ENCODE measurements at regions not wholly inside any gene's neighbourhood (a gene's known extent, or its start where the extent isn't known, plus 50 kb on each side); places are given as distances from the start of the nearest gene placed in this dataset.
"Not testable (repeated sequence)": the region's sequence is repeated elsewhere in the genome, so short reads cannot be mapped to it uniquely, and the experiment has no call there.

DNA sequence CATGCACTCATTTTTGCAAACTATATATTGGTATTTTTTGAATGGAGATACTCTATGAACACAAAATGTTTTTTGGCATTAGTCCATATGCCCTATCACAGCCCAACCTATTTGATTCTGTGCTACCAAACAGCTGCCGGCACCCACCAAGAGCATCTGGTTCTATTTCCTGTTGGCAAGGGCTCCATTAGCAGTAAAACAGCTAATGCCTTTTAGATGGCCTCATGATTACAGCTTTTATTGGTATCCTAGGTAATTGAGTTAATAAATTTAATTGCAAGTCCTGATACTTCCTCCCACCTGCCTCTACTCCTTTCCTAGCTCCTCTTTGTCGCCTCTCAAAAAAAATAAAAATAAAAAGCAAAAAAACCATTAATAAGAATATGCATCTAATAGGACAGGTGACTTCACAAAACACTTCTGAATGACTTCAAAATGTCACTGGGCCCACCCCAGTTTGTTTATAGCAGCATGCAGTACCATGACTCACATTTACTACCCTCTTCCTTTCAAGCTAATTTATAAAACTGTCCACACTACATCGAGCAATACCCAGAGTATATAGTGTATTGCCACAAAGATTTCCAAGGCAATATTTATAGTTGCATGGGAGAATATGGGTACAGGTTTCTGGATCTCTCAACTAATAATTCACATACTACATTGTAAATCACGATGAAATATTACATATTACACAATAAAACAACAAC is 620.4 kb downstream of the SLCO4C1 start:
- Mint-ChIP-seq H3K9me3 (ENCODE audit: low read depth) (no peaks in the 10 kb centered on the region), H3K27ac (no peak overlapping the region), H3K4me1 (no peaks in the 10 kb centered on the region), H3K36me3 (no peaks in the 10 kb centered on the region), H3K4me3 (no peak overlapping the region), H3K27me3 (no peaks in the 10 kb centered on the region)
- no peak for DNase-seq
- no peak for ATAC-seq
- CTCF ChIA-PET: no interaction called here

DNA sequence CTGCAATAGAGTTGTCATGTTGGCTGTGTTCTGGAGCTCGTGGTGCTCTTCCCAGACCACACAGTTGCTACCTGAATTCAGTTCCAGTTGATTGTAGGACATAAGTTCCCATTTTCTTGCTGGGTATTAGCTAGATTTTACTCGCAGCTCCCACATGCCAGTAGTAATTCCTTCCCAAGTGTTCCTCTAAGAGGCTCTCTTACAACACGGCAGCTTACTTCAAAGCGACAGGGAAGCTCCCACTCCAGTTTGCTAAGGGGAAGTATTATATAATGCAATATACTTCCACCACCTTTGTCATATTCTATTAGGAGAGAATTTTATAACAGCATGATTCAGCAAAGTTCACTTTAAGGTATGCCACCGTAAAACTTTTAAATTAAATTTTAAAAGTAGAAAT is 623.0 kb downstream of the SLCO4C1 start:
- no peak for DNase-seq
- no peaks in the 10 kb centered on the region for H3K36me3 Mint-ChIP-seq

GRCh38 chr5:101664071-101664791 is 631.9 kb downstream of the SLCO4C1 start:
- CTCF ChIA-PET: no interaction called here
- DNase-seq (no peak), ATAC-seq (no peak)
- no peaks in the 10 kb centered on the region for H3K9me3 Mint-ChIP-seq (ENCODE audit: low read depth)
- H3K4me3 Mint-ChIP-seq: no peak overlapping the region
- H3K27me3 Mint-ChIP-seq: no peaks in the 10 kb centered on the region
- no peaks in the 10 kb centered on the region for H3K36me3 Mint-ChIP-seq
- no peaks in the 10 kb centered on the region for H3K4me1 Mint-ChIP-seq
- H3K27ac Mint-ChIP-seq: no peak overlapping the region

More for the DNA sequence above, 623.0 kb downstream of the SLCO4C1 start:
- Mint-ChIP-seq H3K27me3 (no peaks in the 10 kb centered on the region), H3K9me3 (ENCODE audit: low read depth) (no peaks in the 10 kb centered on the region), H3K4me3 (no peak overlapping the region), H3K4me1 (no peaks in the 10 kb centered on the region), H3K27ac (no peak overlapping the region)
- CTCF ChIA-PET: no interaction called here
- ATAC-seq: no peak

- Mint-ChIP-seq H3K4me1 (no peaks in the 10 kb centered on the region), H3K9me3 (ENCODE audit: low read depth) (no peaks in the 10 kb centered on the region), H3K27me3 (no peaks in the 10 kb centered on the region), H3K27ac (no peak overlapping the region), H3K36me3 (no peaks in the 10 kb centered on the region), H3K4me3 (no peak overlapping the region)
- no peak for ATAC-seq
- CTCF ChIA-PET: no interaction called here
- DNase-seq: no peak
These were observed 632.5 kb downstream of the SLCO4C1 start for GRCh38 chr5:101663543-101663942.

DNA sequence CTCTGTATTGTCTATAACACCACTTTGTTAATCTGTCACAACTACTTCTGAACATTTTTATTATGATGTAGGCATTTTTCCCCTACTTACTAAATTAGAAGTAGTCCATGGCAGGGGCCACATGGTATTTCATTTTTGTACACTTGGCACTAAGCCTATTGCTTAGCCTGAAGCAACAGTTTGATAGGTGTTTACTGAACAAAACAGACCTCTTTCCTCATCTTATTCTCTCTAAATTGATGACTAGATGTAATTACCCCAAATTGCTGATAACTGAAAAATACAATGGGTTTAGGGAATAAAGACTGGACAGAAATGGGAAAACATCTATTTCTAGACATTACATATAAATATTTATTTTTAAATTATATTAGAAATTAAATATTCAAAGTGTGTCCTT is 633.8 kb downstream of the SLCO4C1 start:
- Mint-ChIP-seq H3K36me3 (no peaks in the 10 kb centered on the region), H3K27me3 (no peaks in the 10 kb centered on the region), H3K4me1 (no peaks in the 10 kb centered on the region), H3K4me3 (no peak overlapping the region), H3K27ac (no peak overlapping the region), H3K9me3 (ENCODE audit: low read depth) (no peaks in the 10 kb centered on the region)
- CTCF ChIA-PET: no interaction called here
- ATAC-seq (no peak), DNase-seq (no peak)

- Mint-ChIP-seq H3K27ac (no peak overlapping the region), H3K36me3 (no peaks in the 10 kb centered on the region), H3K9me3 (ENCODE audit: low read depth) (no peaks in the 10 kb centered on the region), H3K4me1 (no peaks in the 10 kb centered on the region), H3K27me3 (no peaks in the 10 kb centered on the region), H3K4me3 (no peak overlapping the region)
- ATAC-seq (no peak), DNase-seq (no peak)
- CTCF ChIA-PET: no interaction called here
These were observed 637.7 kb downstream of the SLCO4C1 start for GRCh38 chr5:101658433-101658832.

DNA sequence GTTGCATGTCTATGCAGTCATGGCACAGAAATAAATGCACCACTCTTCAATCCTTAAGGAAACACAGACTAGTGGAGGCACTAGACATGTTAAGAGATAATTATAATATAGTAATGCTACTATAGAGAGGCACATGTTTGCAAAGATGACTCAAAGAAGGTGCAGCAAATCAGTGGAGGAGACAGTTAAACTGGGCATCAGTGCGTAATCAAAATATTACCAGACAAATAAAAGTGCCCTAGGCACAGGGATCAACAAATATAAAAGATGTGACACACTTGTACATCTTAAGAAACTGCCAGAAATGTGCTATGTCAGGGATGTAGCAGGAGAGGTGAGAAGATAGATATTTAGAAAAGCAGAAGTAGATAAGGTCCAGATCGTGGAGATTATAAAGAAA is 642.1 kb downstream of the SLCO4C1 start:
- ATAC-seq (no peak), DNase-seq (no peak)
- CTCF ChIA-PET: no interaction called here
- Mint-ChIP-seq H3K27ac (no peak overlapping the region), H3K27me3 (no peaks in the 10 kb centered on the region), H3K4me3 (no peak overlapping the region), H3K9me3 (ENCODE audit: low read depth) (no peaks in the 10 kb centered on the region), H3K4me1 (no peaks in the 10 kb centered on the region), H3K36me3 (no peaks in the 10 kb centered on the region)

DNA sequence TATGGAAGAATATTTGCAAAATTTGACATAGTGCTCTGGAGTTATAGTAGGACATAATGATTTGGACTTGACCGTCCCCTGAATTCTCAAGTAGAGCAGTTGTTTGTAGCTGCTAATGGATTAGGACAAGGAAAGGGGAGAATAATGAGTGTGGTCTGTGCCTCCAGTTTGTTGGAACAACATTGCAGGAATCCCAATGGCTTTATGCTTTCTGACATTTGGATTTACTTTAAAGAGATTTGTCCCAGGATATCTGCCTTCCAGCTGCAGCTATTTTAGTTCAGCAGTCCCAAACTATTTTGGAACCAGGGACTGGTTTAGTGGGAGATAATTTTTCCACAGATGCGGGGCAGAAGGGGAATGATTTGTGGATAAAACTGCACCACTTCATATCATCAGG is 648.2 kb downstream of the SLCO4C1 start:
- Mint-ChIP-seq H3K4me3 (no peak overlapping the region), H3K27ac (no peak overlapping the region), H3K36me3 (no peaks in the 10 kb centered on the region), H3K27me3 (no peaks in the 10 kb centered on the region), H3K4me1 (no peaks in the 10 kb centered on the region), H3K9me3 (ENCODE audit: low read depth) (no peaks in the 10 kb centered on the region)
- CTCF ChIA-PET: no interaction called here
- DNase-seq: no peak
- ATAC-seq: no peak

DNA sequence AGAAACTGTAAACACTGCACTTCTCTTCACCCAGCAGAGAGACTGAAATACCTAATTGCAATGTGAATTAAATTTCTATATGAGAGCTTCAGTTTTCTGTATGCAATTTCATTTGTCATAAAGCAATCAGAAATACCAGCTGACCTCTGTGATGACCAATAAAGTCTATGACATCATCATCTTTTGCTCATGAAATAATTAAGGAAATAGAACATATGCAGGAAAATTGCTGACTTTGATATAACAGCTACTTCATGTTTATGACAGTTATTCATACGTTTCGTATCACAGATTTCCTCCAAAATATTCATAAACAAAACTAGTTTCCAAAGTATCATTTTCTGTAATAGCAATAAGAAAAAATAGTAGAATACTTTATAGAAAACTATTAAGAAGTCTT is 652.3 kb downstream of the SLCO4C1 start:
- no peaks in the 10 kb centered on the region for H3K36me3 Mint-ChIP-seq
- ATAC-seq (no peak), DNase-seq (no peak)
- H3K27me3 Mint-ChIP-seq: no peaks in the 10 kb centered on the region
- CTCF ChIA-PET: no interaction called here
- no peak overlapping the region for H3K4me3 Mint-ChIP-seq
- H3K27ac Mint-ChIP-seq: no peak overlapping the region
- no peaks in the 10 kb centered on the region for H3K9me3 Mint-ChIP-seq (ENCODE audit: low read depth)
- no peaks in the 10 kb centered on the region for H3K4me1 Mint-ChIP-seq

- Mint-ChIP-seq H3K27me3 (no peaks in the 10 kb centered on the region), H3K36me3 (no peaks in the 10 kb centered on the region), H3K27ac (no peak overlapping the region), H3K9me3 (ENCODE audit: low read depth) (no peaks in the 10 kb centered on the region), H3K4me3 (no peak overlapping the region), H3K4me1 (no peaks in the 10 kb centered on the region)
- DNase-seq (no peak), ATAC-seq (no peak)
- CTCF ChIA-PET: no interaction called here
These were observed 658.5 kb downstream of the SLCO4C1 start for GRCh38 chr5:101637599-101637998.

- DNase-seq; H3K4me3 Mint-ChIP-seq; CTCF ChIA-PET; ATAC-seq; H3K4me1 Mint-ChIP-seq; H3K9me3 Mint-ChIP-seq (ENCODE audit: low read depth); H3K27ac Mint-ChIP-seq; H3K36me3 Mint-ChIP-seq; H3K27me3 Mint-ChIP-seq: not testable (repeated sequence)
These were observed 668.3 kb downstream of the SLCO4C1 start for GRCh38 chr5:101627770-101628169.

GRCh38 chr5:101626572-101626971 is 669.5 kb downstream of the SLCO4C1 start:
- CTCF ChIA-PET: no interaction called here
- Mint-ChIP-seq H3K9me3 (ENCODE audit: low read depth) (peaks cover 2% of the 10 kb centered on the region), H3K4me3 (no peak overlapping the region), H3K4me1 (no peaks in the 10 kb centered on the region), H3K27ac (no peak overlapping the region), H3K27me3 (no peaks in the 10 kb centered on the region), H3K36me3 (no peaks in the 10 kb centered on the region)
- ATAC-seq: no peak
- DNase-seq: no peak

- Mint-ChIP-seq H3K4me3 (no peak overlapping the region), H3K4me1 (no peaks in the 10 kb centered on the region), H3K27me3 (no peaks in the 10 kb centered on the region), H3K36me3 (no peaks in the 10 kb centered on the region), H3K9me3 (ENCODE audit: low read depth) (peaks cover 2% of the 10 kb centered on the region), H3K27ac (no peak overlapping the region)
- ATAC-seq: no peak
- CTCF ChIA-PET: no interaction called here
- no peak for DNase-seq
These were observed 685.0 kb downstream of the SLCO4C1 start for GRCh38 chr5:101611039-101611438.

DNA sequence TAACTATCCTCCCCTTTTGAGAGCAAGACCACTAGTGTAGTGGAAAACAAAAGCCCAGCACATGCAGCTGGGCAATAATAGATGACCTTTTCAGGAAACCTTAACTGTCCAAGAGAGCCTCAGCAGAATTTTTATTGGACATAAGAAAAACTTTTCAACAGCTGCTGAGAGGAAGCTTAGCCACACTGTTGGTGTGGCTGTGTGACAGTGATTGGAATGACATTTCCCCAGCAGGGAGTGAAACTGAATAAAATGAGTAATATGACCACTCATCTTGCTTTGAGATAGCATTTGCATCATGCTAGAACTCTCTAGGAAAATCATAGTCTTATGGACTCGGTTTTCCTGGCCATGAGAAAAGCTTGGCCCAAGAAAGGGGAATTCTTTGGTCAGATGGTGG is 687.8 kb downstream of the SLCO4C1 start:
- CTCF ChIA-PET: no interaction called here
- Mint-ChIP-seq H3K4me1 (no peaks in the 10 kb centered on the region), H3K36me3 (no peaks in the 10 kb centered on the region), H3K27ac (no peak overlapping the region), H3K27me3 (no peaks in the 10 kb centered on the region), H3K9me3 (ENCODE audit: low read depth) (peaks cover 2% of the 10 kb centered on the region), H3K4me3 (no peak overlapping the region)
- DNase-seq (no peak), ATAC-seq (no peak)
